GM21367 (cell line): ENCODE measurements at regions not wholly inside any gene's neighbourhood (a gene's known extent, or its start where the extent isn't known, plus 50 kb on each side); places are given as distances from the start of the nearest gene placed in this dataset.
"Not testable (repeated sequence)": the region's sequence is repeated elsewhere in the genome, so short reads cannot be mapped to it uniquely, and the experiment has no call there.

Source experiments
- ATAC-seq: cut with Tn5 transposase; IDR thresholded peaks from one replicate; pipeline ENCODE4 v1.9.1; 2021; ENCODE audit not compliant: unreplicated experiment

- ATAC-seq = no peak
Measured at GRCh38 chr3:159881208-159881607, 107.4 kb upstream of the IL12A start.

- no peak for ATAC-seq
Measured at GRCh38 chr3:159881828-159882309, 106.8 kb upstream of the IL12A start.

- ATAC-seq = no peak
Measured at GRCh38 chr3:159882367-159882766, 106.3 kb upstream of the IL12A start.

- ATAC-seq = no peak
Measured at GRCh38 chr3:159882790-159883779, 105.5 kb upstream of the IL12A start.

GRCh38 chr3:159884661-159885402 lies 103.8 kb upstream of the IL12A start:
- ATAC-seq = peak; percentile 45

GRCh38 chr3:159886050-159886449 lies 102.6 kb upstream of the IL12A start:
- ATAC-seq = no peak

- not testable (repeated sequence) for ATAC-seq
Measured at GRCh38 chr3:159886530-159886929, 102.1 kb upstream of the IL12A start.

GRCh38 chr3:159887168-159887567 lies 101.5 kb upstream of the IL12A start:
- no peak for ATAC-seq

- no peak for ATAC-seq
Measured at GRCh38 chr3:159887911-159888310, 100.7 kb upstream of the IL12A start.

- no peak for ATAC-seq
Measured at GRCh38 chr3:159892171-159892795, 96.4 kb upstream of the IL12A start.

- no peak for ATAC-seq
Measured at GRCh38 chr3:159892801-159893200, 95.8 kb upstream of the IL12A start.

- ATAC-seq = no peak
Measured at GRCh38 chr3:159894386-159894785, 94.2 kb upstream of the IL12A start.

- ATAC-seq = no peak
Measured at GRCh38 chr3:159895430-159895829, 93.2 kb upstream of the IL12A start.

GRCh38 chr3:159896543-159896942 lies 92.1 kb upstream of the IL12A start:
- no peak for ATAC-seq

- ATAC-seq = no peak
Measured at GRCh38 chr3:159897331-159898075, 91.1 kb upstream of the IL12A start.

- ATAC-seq = no peak
Measured at GRCh38 chr3:159898147-159898546, 90.5 kb upstream of the IL12A start.

GRCh38 chr3:159899166-159899565 lies 89.5 kb upstream of the IL12A start:
- no peak for ATAC-seq

- ATAC-seq = peak; percentile 65
Measured at GRCh38 chr3:159902546-159903314, 85.9 kb upstream of the IL12A start.

- peak; percentile 39 for ATAC-seq
Measured at GRCh38 chr3:159904455-159904854, 84.2 kb upstream of the IL12A start.

GRCh38 chr3:159904911-159905310 lies 83.7 kb upstream of the IL12A start:
- no peak for ATAC-seq
